IgD-negative memory B cell (primary cell): ENCODE measurements at regions not wholly inside any gene's neighbourhood (a gene's known extent, or its start where the extent isn't known, plus 50 kb on each side); places are given as distances from the start of the nearest gene placed in this dataset.

Experiments
- H3K27ac Mint-ChIP-seq, 3 donors: one replicate each; pipeline ENCODE4 v1.8.0; 2020 to 2022; ENCODE audit warnings: mild to moderate bottlenecking in 3 of 3, mixed read lengths in 3 of 3, moderate library complexity in 1 of 3
- H3K27me3 Mint-ChIP-seq: one replicate; pipeline ENCODE4 v1.8.0; 2021; ENCODE audit warnings: mixed read lengths
- H3K36me3 Mint-ChIP-seq: one replicate; pipeline ENCODE4 v1.8.0; 2020; ENCODE audit warnings: mild to moderate bottlenecking, mixed read lengths
- H3K4me1 Mint-ChIP-seq, 3 donors: one replicate each; pipeline ENCODE4 v1.8.0; 2020 to 2022; ENCODE audit warnings: mixed read lengths in 3 of 3, mild to moderate bottlenecking in 1 of 3
- H3K4me3 Mint-ChIP-seq, 4 donors: one replicate each; pipeline ENCODE4 v1.8.0; 2020 to 2022; ENCODE audit warnings: mild to moderate bottlenecking in 4 of 4, mixed read lengths in 4 of 4, moderate library complexity in 3 of 4
- H3K9me3 Mint-ChIP-seq, 3 donors: one replicate each; pipeline ENCODE4 v1.8.0; 2020 to 2021; ENCODE audit warnings: mixed read lengths in 3 of 3, mild to moderate bottlenecking in 1 of 3

GRCh38 chr1:238318294-238319110 is 427.8 kb upstream of the ZP4 start:
- no peaks in the 10 kb centered on the region for H3K4me1 Mint-ChIP-seq
- H3K4me3 Mint-ChIP-seq, result no peak overlapping the region
- H3K9me3 Mint-ChIP-seq, result peaks cover 0 to 5% (median 3%) of the 10 kb centered on the region in 3 donors
- no peaks in the 10 kb centered on the region for H3K27me3 Mint-ChIP-seq
- H3K36me3 Mint-ChIP-seq, result no peaks in the 10 kb centered on the region
- H3K27ac Mint-ChIP-seq, result no peak overlapping the region

- Mint-ChIP-seq H3K27ac (no peak overlapping the region), H3K4me3 (no peak overlapping the region), H3K27me3 (no peaks in the 10 kb centered on the region), H3K9me3 (peaks cover 3 to 4% (median 3%) of the 10 kb centered on the region in 3 donors), H3K4me1 (no peaks in the 10 kb centered on the region), H3K36me3 (no peaks in the 10 kb centered on the region)
Measured at GRCh38 chr1:238312969-238313368, 422.2 kb upstream of the ZP4 start.

DNA sequence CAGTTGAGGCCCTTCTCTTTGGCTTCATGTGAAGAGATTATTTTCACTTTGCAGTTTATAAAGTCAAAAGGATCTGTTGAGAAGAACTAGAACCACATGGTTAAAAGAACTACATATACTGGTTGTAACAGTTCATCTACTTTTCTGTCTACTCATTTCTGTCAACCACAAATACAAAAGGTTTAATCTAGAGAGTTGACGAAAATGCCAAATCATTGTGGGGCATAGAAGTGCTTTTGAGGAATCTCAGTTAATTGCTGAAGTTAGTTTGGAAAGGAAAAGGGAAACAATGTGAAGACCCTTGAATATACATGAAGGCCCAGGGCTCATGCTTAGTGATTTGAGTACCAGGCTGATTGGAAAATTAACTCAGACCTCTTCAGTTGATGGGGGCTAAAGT is 415.7 kb upstream of the ZP4 start:
- Mint-ChIP-seq H3K4me1 (no peaks in the 10 kb centered on the region), H3K4me3 (no peak overlapping the region), H3K27ac (no peak overlapping the region), H3K9me3 (peaks cover 0 to 7% (median 7%) of the 10 kb centered on the region in 3 donors), H3K27me3 (no peaks in the 10 kb centered on the region), H3K36me3 (no peaks in the 10 kb centered on the region)

- H3K27ac Mint-ChIP-seq, result no peak overlapping the region
- H3K27me3 Mint-ChIP-seq, result no peaks in the 10 kb centered on the region
- no peaks in the 10 kb centered on the region for H3K4me1 Mint-ChIP-seq
- H3K4me3 Mint-ChIP-seq, result no peak overlapping the region
- H3K36me3 Mint-ChIP-seq, result no peaks in the 10 kb centered on the region
- peaks cover 2 to 16% (median 4%) of the 10 kb centered on the region in 3 donors for H3K9me3 Mint-ChIP-seq
Measured at GRCh38 chr1:238302646-238303045, 411.9 kb upstream of the ZP4 start.

DNA sequence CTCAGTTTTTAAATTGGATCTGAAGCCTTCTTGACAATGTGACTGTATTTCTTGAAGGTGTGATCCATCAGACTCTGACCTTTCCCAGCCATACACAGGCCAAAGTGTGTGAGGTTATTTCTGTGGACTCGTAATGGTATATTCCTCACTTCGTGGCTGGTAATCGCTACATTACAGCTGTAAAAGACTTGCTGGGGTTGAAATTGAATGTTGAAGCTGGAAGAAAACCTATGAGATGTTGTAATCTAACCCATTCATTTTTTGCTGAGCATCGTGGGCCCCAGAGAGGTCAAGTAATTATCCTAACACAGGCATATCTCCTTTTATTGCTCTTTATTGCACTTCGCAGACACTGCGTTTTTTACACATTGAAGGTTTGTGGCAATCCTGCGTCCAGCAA is 405.6 kb upstream of the ZP4 start:
- Mint-ChIP-seq H3K27ac (no peak overlapping the region), H3K9me3 (peaks cover 2 to 17% (median 9%) of the 10 kb centered on the region in 3 donors), H3K27me3 (no peaks in the 10 kb centered on the region), H3K36me3 (peaks cover 3% of the 10 kb centered on the region), H3K4me3 (no peak overlapping the region), H3K4me1 (peaks cover 0 to 2% (median 0%) of the 10 kb centered on the region in 3 donors)

GRCh38 chr1:238293075-238293474 is 402.4 kb upstream of the ZP4 start:
- H3K36me3 Mint-ChIP-seq, result peaks cover 3% of the 10 kb centered on the region
- no peaks in the 10 kb centered on the region for H3K27me3 Mint-ChIP-seq
- peaks cover 0 to 4% (median 0%) of the 10 kb centered on the region in 3 donors for H3K4me1 Mint-ChIP-seq
- no peak overlapping the region for H3K27ac Mint-ChIP-seq
- no peak overlapping the region for H3K4me3 Mint-ChIP-seq
- H3K9me3 Mint-ChIP-seq, result peaks cover 5 to 14% (median 9%) of the 10 kb centered on the region in 3 donors

GRCh38 chr1:238281418-238281817 is 390.7 kb upstream of the ZP4 start:
- Mint-ChIP-seq H3K36me3 (no peaks in the 10 kb centered on the region), H3K9me3 (peaks cover 3 to 17% (median 6%) of the 10 kb centered on the region in 3 donors), H3K27ac (no peak overlapping the region), H3K27me3 (no peaks in the 10 kb centered on the region), H3K4me3 (no peak overlapping the region), H3K4me1 (peaks cover 0 to 1% (median 0%) of the 10 kb centered on the region in 3 donors)

GRCh38 chr1:238279694-238280380 is 389.1 kb upstream of the ZP4 start:
- H3K9me3 Mint-ChIP-seq, result peaks cover 3 to 24% (median 15%) of the 10 kb centered on the region in 3 donors
- H3K27ac Mint-ChIP-seq, result no peak overlapping the region
- H3K4me3 Mint-ChIP-seq, result no peak overlapping the region
- no peaks in the 10 kb centered on the region for H3K36me3 Mint-ChIP-seq
- no peaks in the 10 kb centered on the region for H3K27me3 Mint-ChIP-seq
- H3K4me1 Mint-ChIP-seq, result peaks cover 0 to 1% (median 0%) of the 10 kb centered on the region in 3 donors

GRCh38 chr1:238272145-238272544 is 381.4 kb upstream of the ZP4 start:
- Mint-ChIP-seq H3K4me3 (no peak overlapping the region), H3K27me3 (no peaks in the 10 kb centered on the region), H3K36me3 (no peaks in the 10 kb centered on the region), H3K4me1 (no peaks in the 10 kb centered on the region), H3K27ac (no peak overlapping the region), H3K9me3 (peaks cover 2 to 20% (median 10%) of the 10 kb centered on the region in 3 donors)

DNA sequence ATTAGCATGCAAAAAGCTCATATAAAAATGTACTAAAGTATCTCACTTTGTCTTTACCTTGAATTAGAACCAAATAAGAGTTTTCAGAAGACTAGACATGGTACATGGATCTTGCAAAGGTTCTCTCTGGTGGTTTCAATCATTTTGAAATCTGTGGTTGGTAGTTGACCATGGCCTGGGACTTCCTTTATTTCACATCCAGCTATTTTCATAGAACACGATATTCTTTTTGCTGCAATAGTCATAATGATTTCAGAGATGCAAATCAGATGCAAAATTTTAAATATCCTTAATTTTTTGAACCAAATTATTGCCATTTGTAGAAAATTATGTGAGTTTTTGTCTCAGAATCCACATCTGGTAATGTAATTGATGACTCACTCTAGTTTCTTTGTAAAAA is 375.1 kb upstream of the ZP4 start:
- H3K27me3 Mint-ChIP-seq, result no peaks in the 10 kb centered on the region
- H3K9me3 Mint-ChIP-seq, result peaks cover 0 to 13% (median 2%) of the 10 kb centered on the region in 3 donors
- H3K36me3 Mint-ChIP-seq, result no peaks in the 10 kb centered on the region
- no peak overlapping the region for H3K27ac Mint-ChIP-seq
- no peaks in the 10 kb centered on the region for H3K4me1 Mint-ChIP-seq
- no peak overlapping the region for H3K4me3 Mint-ChIP-seq

GRCh38 chr1:238264951-238265350 is 374.2 kb upstream of the ZP4 start:
- Mint-ChIP-seq H3K27me3 (no peaks in the 10 kb centered on the region), H3K4me1 (no peaks in the 10 kb centered on the region), H3K9me3 (peaks cover 0 to 9% (median 2%) of the 10 kb centered on the region in 3 donors), H3K4me3 (no peak overlapping the region), H3K36me3 (no peaks in the 10 kb centered on the region), H3K27ac (no peak overlapping the region)

DNA sequence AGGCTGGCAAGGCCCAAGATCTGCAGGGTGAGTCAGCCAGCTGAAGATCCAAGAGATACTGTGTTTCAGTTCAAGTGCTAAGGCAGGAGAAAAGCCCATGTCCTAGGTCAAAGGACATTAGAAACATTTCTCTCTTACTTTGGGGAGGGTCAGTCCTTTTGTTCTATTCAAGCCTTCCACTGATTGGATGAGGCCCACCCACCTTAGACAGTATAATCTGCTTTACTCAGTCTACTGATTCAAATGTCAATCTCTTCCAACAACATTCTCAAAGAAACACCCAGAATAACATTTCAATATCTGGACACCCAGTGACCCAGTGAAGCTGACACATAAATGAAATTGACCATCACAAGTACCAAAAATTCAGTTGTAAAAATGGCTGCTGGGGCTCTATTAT is 367.8 kb upstream of the ZP4 start:
- no peaks in the 10 kb centered on the region for H3K4me1 Mint-ChIP-seq
- H3K27ac Mint-ChIP-seq, result no peak overlapping the region
- no peak overlapping the region for H3K4me3 Mint-ChIP-seq
- H3K36me3 Mint-ChIP-seq, result no peaks in the 10 kb centered on the region
- H3K9me3 Mint-ChIP-seq, result peaks cover 0 to 11% (median 0%) of the 10 kb centered on the region in 3 donors
- H3K27me3 Mint-ChIP-seq, result no peaks in the 10 kb centered on the region

DNA sequence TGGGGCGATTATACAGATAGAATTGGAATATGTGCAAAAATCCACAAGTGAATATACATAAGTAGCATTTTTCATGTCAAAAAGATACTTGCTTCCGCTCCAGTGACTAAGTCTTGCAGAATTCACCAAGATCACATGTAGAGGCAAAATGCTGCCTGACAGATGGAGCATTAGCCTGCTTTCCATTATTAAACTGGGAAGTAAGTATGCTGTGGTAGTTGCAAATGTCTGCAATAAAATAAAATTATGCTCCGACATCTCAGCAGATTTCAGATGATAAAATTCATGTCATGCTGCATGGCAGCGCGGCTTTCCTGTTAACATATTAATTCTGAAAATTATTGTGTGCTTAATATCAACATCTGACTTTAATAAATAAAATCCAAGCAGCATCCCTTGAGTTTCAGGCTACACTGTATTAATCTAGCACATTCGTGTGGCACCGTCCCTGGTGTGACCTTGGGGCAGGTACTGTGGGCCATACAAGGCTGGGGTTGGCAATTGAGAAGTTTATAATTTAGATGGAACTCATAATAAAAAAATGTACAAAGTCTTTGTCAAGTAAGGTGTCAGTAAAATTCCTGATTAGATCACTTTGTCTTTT is 366.4 kb upstream of the ZP4 start:
- no peak overlapping the region for H3K4me3 Mint-ChIP-seq
- no peaks in the 10 kb centered on the region for H3K27me3 Mint-ChIP-seq
- peaks cover 0 to 11% (median 0%) of the 10 kb centered on the region in 3 donors for H3K9me3 Mint-ChIP-seq
- H3K36me3 Mint-ChIP-seq, result no peaks in the 10 kb centered on the region
- H3K4me1 Mint-ChIP-seq, result no peaks in the 10 kb centered on the region
- no peak overlapping the region for H3K27ac Mint-ChIP-seq

DNA sequence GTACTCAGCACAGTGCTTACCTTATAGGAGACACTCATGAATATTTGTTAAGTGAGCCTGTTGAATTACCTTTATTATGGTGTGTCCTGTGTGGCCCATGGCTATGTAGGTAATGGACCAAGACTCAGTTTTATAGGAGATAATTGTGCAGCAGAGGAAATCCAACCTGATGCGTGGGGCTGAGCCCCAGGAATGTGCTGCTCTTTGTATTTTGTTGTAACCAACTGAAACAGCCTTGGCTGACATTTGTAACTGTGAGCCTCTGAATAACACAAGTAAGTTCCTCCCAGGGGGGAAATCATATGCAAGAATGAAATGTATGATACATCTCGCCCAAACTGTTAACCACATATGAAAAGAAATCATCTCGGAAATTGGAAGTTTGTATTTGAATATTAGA is 364.2 kb upstream of the ZP4 start:
- H3K27ac Mint-ChIP-seq, result no peak overlapping the region
- H3K27me3 Mint-ChIP-seq, result no peaks in the 10 kb centered on the region
- no peaks in the 10 kb centered on the region for H3K4me1 Mint-ChIP-seq
- H3K36me3 Mint-ChIP-seq, result no peaks in the 10 kb centered on the region
- H3K9me3 Mint-ChIP-seq, result peaks cover 0 to 5% (median 0%) of the 10 kb centered on the region in 3 donors
- H3K4me3 Mint-ChIP-seq, result no peak overlapping the region

- no peaks in the 10 kb centered on the region for H3K27me3 Mint-ChIP-seq
- H3K4me1 Mint-ChIP-seq, result no peaks in the 10 kb centered on the region
- H3K36me3 Mint-ChIP-seq, result peaks cover 2% of the 10 kb centered on the region
- no peak overlapping the region for H3K4me3 Mint-ChIP-seq
- no peak overlapping the region for H3K27ac Mint-ChIP-seq
- H3K9me3 Mint-ChIP-seq, result peaks cover 0 to 5% (median 0%) of the 10 kb centered on the region in 3 donors
Measured at GRCh38 chr1:238252033-238252802, 361.5 kb upstream of the ZP4 start.
